ENCODE measurements at regions not wholly inside any gene's neighbourhood (a gene's known extent, or its start where the extent isn't known, plus 50 kb on each side); places are given as distances from the start of the nearest gene placed in this dataset.
"Not testable (repeated sequence)": the region's sequence is repeated elsewhere in the genome, so short reads cannot be mapped to it uniquely, and the experiment has no call there.

GRCh38 chr12:89824822-89825221 lies 116.2 kb upstream of the ATP2B1 start:
- no peak for DNase-seq (ENCODE audit: low read depth)
- in situ Hi-C loops (cut with HindIII; ENCODE audit: low sequenced_read_pairs) = no loop called here
- no peak for TF ChIP-seq CTCF (IDR thresholded peaks at IDR 0.05; ENCODE audit: low read depth, low read length, missing control alignments)
- no peak overlapping the region for H3K4me3 ChIP-seq (ENCODE audit: low read depth, low read length)

- DNase-seq (ENCODE audit: low read depth); H3K4me3 ChIP-seq (ENCODE audit: low read depth, low read length); in situ Hi-C loops (cut with HindIII; ENCODE audit: low sequenced_read_pairs): not testable (repeated sequence)
These were observed 114.4 kb upstream of the ATP2B1 start for GRCh38 chr12:89822992-89823391.

- in situ Hi-C loops (cut with HindIII; ENCODE audit: low sequenced_read_pairs) = no loop called here
- no peak for DNase-seq (ENCODE audit: low read depth)
- no peak for TF ChIP-seq CTCF (IDR thresholded peaks at IDR 0.05; ENCODE audit: low read depth, low read length, missing control alignments)
- no peak overlapping the region for H3K4me3 ChIP-seq (ENCODE audit: low read depth, low read length)
These were observed 113.3 kb upstream of the ATP2B1 start for GRCh38 chr12:89821896-89822295.

- in situ Hi-C loops (cut with HindIII; ENCODE audit: low sequenced_read_pairs) = no loop called here
- H3K4me3 ChIP-seq (ENCODE audit: low read depth, low read length) = no peak overlapping the region
- TF ChIP-seq CTCF (IDR thresholded peaks at IDR 0.05; ENCODE audit: low read depth, low read length, missing control alignments) = no peak
- DNase-seq (ENCODE audit: low read depth) = no peak
These were observed 109.0 kb upstream of the ATP2B1 start for GRCh38 chr12:89817501-89818226.

- in situ Hi-C loops (cut with HindIII; ENCODE audit: low sequenced_read_pairs) = no loop called here
- no peak for TF ChIP-seq CTCF (IDR thresholded peaks at IDR 0.05; ENCODE audit: low read depth, low read length, missing control alignments)
- DNase-seq (ENCODE audit: low read depth) = no peak
- no peak overlapping the region for H3K4me3 ChIP-seq (ENCODE audit: low read depth, low read length)
These were observed 106.6 kb upstream of the ATP2B1 start for GRCh38 chr12:89815225-89815624.

GRCh38 chr12:89803412-89803811 lies 94.8 kb upstream of the ATP2B1 start:
- in situ Hi-C loops (cut with HindIII; ENCODE audit: low sequenced_read_pairs) = no loop called here
- DNase-seq (ENCODE audit: low read depth) = no peak
- no peak overlapping the region for H3K4me3 ChIP-seq (ENCODE audit: low read depth, low read length)
- TF ChIP-seq CTCF (IDR thresholded peaks at IDR 0.05; ENCODE audit: low read depth, low read length, missing control alignments) = no peak

GRCh38 chr12:89801284-89801683 lies 92.6 kb upstream of the ATP2B1 start:
- TF ChIP-seq CTCF (IDR thresholded peaks at IDR 0.05; ENCODE audit: low read depth, low read length, missing control alignments) = no peak
- H3K4me3 ChIP-seq (ENCODE audit: low read depth, low read length) = no peak overlapping the region
- in situ Hi-C loops (cut with HindIII; ENCODE audit: low sequenced_read_pairs) = no loop called here
- no peak for DNase-seq (ENCODE audit: low read depth)

All from astrocyte of the cerebellum (primary cell).